ENCODE measurements at regions not wholly inside any gene's neighbourhood (a gene's known extent, or its start where the extent isn't known, plus 50 kb on each side); places are given as distances from the start of the nearest gene placed in this dataset.

DNA sequence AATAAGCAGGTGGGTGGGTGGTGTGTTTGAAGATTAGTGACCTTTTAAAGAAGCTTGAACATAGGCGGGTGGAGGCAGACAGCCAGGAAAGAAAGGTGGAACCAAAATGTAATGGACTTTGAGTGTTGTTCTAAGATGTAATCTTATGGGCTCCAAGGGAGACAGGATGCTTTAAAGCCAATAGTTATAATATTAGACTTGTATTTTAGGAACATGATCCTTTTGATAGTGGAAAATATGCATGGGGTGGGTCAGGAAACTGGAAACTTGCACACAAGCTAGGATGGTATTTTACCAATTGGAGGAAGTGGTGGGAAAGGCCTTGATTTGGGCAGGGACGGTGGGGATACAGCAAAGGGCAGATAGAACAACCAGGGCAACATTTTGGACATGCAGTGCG, 151.8 kb upstream of the PDE7B start:
- Mint-ChIP-seq H3K36me3 (ENCODE audit: low read depth) (no peaks in the 10 kb centered on the region), H3K4me3 (no peak overlapping the region), H3K27ac (ENCODE audit: unreplicated experiment) (no peak overlapping the region), H3K27me3 (ENCODE audit: low read depth) (no peaks in the 10 kb centered on the region), H3K4me1 (no peaks in the 10 kb centered on the region), H3K9me3 (no peaks in the 10 kb centered on the region)
- no peak for DNase-seq (ENCODE audit: low read depth, low spot score)
- no peak for TF ChIP-seq CTCF (conservative IDR thresholded peaks at IDR 0.05)

- no peak overlapping the region for H3K27ac Mint-ChIP-seq (ENCODE audit: unreplicated experiment)
- H3K27me3 Mint-ChIP-seq (ENCODE audit: low read depth), result no peaks in the 10 kb centered on the region
- DNase-seq (ENCODE audit: low read depth, low spot score), result no peak
- H3K36me3 Mint-ChIP-seq (ENCODE audit: low read depth), result no peaks in the 10 kb centered on the region
- H3K4me1 Mint-ChIP-seq, result no peaks in the 10 kb centered on the region
- TF ChIP-seq CTCF (conservative IDR thresholded peaks at IDR 0.05), result no peak
- no peaks in the 10 kb centered on the region for H3K9me3 Mint-ChIP-seq
- no peak overlapping the region for H3K4me3 Mint-ChIP-seq
Measured at GRCh38 chr6:135701426-135701825, 150.1 kb upstream of the PDE7B start.

DNA sequence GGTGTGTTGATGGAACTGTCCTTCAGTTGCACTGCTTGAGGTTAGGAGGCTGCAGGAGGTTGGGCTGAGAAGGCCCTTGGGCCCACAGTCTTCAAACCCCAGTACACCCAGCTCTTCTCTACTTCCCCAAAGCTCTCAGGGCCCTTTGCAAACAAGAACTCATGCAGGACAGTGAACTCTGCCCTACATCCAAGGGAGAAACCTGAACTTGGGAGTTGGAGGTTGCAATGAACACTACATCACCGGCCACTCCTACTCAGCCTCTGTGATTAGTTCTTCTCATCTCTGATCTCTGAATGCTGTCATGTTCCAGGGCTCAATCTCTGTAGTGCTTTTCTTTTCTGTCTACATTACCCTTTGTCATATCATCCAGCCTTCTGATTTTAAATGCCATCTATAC, 148.5 kb upstream of the PDE7B start:
- no peaks in the 10 kb centered on the region for H3K9me3 Mint-ChIP-seq
- no peaks in the 10 kb centered on the region for H3K4me1 Mint-ChIP-seq
- no peak for TF ChIP-seq CTCF (conservative IDR thresholded peaks at IDR 0.05)
- H3K4me3 Mint-ChIP-seq, result no peak overlapping the region
- H3K36me3 Mint-ChIP-seq (ENCODE audit: low read depth), result no peaks in the 10 kb centered on the region
- no peak for DNase-seq (ENCODE audit: low read depth, low spot score)
- H3K27me3 Mint-ChIP-seq (ENCODE audit: low read depth), result no peaks in the 10 kb centered on the region
- H3K27ac Mint-ChIP-seq (ENCODE audit: unreplicated experiment), result no peak overlapping the region

DNA sequence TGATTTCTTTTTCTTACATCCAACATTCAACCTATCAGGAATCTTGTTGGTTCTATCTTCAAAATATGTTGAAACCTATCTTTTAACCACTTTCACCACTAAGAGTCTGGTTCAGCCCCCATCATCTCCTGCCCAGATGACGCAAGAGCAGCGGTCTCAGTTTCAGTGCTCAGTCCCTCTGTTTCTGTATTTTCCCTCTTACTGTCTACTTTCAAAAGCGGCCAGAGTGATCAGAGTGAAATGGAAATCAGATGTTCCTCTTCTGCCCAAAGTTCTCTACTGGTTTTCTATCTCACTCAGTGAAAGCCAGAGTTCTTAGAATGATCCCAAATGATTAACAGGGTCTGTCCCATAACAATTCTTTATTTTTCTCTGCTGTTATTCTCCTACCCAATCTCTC, 147.9 kb upstream of the PDE7B start:
- no peak for DNase-seq (ENCODE audit: low read depth, low spot score)
- no peak for TF ChIP-seq CTCF (conservative IDR thresholded peaks at IDR 0.05)
- Mint-ChIP-seq H3K36me3 (ENCODE audit: low read depth) (no peaks in the 10 kb centered on the region), H3K4me1 (no peaks in the 10 kb centered on the region), H3K9me3 (no peaks in the 10 kb centered on the region), H3K4me3 (no peak overlapping the region), H3K27me3 (ENCODE audit: low read depth) (no peaks in the 10 kb centered on the region), H3K27ac (ENCODE audit: unreplicated experiment) (no peak overlapping the region)

- DNase-seq (ENCODE audit: low read depth, low spot score), result no peak
- H3K9me3 Mint-ChIP-seq, result no peaks in the 10 kb centered on the region
- H3K36me3 Mint-ChIP-seq (ENCODE audit: low read depth), result no peaks in the 10 kb centered on the region
- no peaks in the 10 kb centered on the region for H3K27me3 Mint-ChIP-seq (ENCODE audit: low read depth)
- H3K4me1 Mint-ChIP-seq, result no peaks in the 10 kb centered on the region
- H3K4me3 Mint-ChIP-seq, result no peak overlapping the region
- no peak for TF ChIP-seq CTCF (conservative IDR thresholded peaks at IDR 0.05)
- no peak overlapping the region for H3K27ac Mint-ChIP-seq (ENCODE audit: unreplicated experiment)
Measured at GRCh38 chr6:135707426-135707825, 144.1 kb upstream of the PDE7B start.

DNA sequence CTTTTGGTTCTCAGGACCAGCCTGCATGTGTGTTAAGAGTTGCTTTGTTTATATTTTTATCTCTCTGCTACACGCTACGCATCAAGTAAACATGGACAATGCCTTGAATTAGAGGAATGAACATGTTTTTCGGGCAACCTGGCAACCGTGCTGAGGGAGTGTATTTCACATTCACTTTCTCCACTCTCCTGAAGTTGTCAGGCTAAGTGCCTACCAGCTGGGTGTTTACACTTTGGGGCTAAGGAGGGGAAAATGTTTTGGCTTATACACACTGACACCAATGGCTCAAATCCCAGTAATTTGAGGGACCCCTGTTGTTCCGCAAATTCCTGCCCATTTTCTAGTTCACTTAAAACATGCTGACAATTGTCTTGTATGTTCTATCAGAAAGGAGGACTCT, 141.5 kb upstream of the PDE7B start:
- no peaks in the 10 kb centered on the region for H3K4me1 Mint-ChIP-seq
- no peak for DNase-seq (ENCODE audit: low read depth, low spot score)
- H3K9me3 Mint-ChIP-seq, result no peaks in the 10 kb centered on the region
- no peaks in the 10 kb centered on the region for H3K27me3 Mint-ChIP-seq (ENCODE audit: low read depth)
- H3K36me3 Mint-ChIP-seq (ENCODE audit: low read depth), result no peaks in the 10 kb centered on the region
- H3K27ac Mint-ChIP-seq (ENCODE audit: unreplicated experiment), result no peak overlapping the region
- TF ChIP-seq CTCF (conservative IDR thresholded peaks at IDR 0.05), result no peak
- H3K4me3 Mint-ChIP-seq, result no peak overlapping the region

All from neural crest cell (in vitro differentiated cells).